ENCODE measurements at regions not wholly inside any gene's neighbourhood (a gene's known extent, or its start where the extent isn't known, plus 50 kb on each side); places are given as distances from the start of the nearest gene placed in this dataset.

- TF ChIP-seq CTCF (IDR thresholded peaks at IDR 0.05): no peak
- Histone ChIP-seq H3K36me3 (no peaks in the 10 kb centered on the region), H3K27ac (no peak overlapping the region), H3K9ac (ENCODE audit: low read depth in 2 of 2, low read length in 2 of 2) (no peak overlapping the region), H3K9me3 (no peaks in the 10 kb centered on the region), H3K4me3 (no peak overlapping the region), H3K27me3 (no peaks in the 10 kb centered on the region), H3K4me1 (no peaks in the 10 kb centered on the region)
- no peak for DNase-seq
- intact Hi-C loops (cut with DNase I): no loop called here
These were observed 130.4 kb downstream of the DHX15 start for GRCh38 chr4:24453951-24454350.

GRCh38 chr4:24451870-24452269, 132.5 kb downstream of the DHX15 start:
- Histone ChIP-seq H3K4me1 (no peaks in the 10 kb centered on the region), H3K9ac (ENCODE audit: low read depth in 2 of 2, low read length in 2 of 2) (no peak overlapping the region), H3K27ac (no peak overlapping the region), H3K9me3 (no peaks in the 10 kb centered on the region), H3K4me3 (no peak overlapping the region), H3K27me3 (no peaks in the 10 kb centered on the region), H3K36me3 (no peaks in the 10 kb centered on the region)
- intact Hi-C loops (cut with DNase I): no loop called here
- no peak for TF ChIP-seq CTCF (IDR thresholded peaks at IDR 0.05)
- DNase-seq: no peak

GRCh38 chr4:24443200-24443599, 141.2 kb downstream of the DHX15 start:
- DNase-seq: no peak
- H3K27ac ChIP-seq: no peak overlapping the region
- H3K4me1 ChIP-seq: no peaks in the 10 kb centered on the region
- no peak overlapping the region for H3K4me3 ChIP-seq
- TF ChIP-seq CTCF (IDR thresholded peaks at IDR 0.05): no peak
- H3K9me3 ChIP-seq: no peaks in the 10 kb centered on the region
- intact Hi-C loops (cut with DNase I): no loop called here
- no peak overlapping the region for H3K9ac ChIP-seq (ENCODE audit: low read depth in 2 of 2, low read length in 2 of 2)
- H3K27me3 ChIP-seq: no peaks in the 10 kb centered on the region
- H3K36me3 ChIP-seq: no peaks in the 10 kb centered on the region

- no peak for DNase-seq
- Histone ChIP-seq H3K4me3 (no peak overlapping the region), H3K27me3 (no peaks in the 10 kb centered on the region), H3K9me3 (no peaks in the 10 kb centered on the region), H3K36me3 (no peaks in the 10 kb centered on the region), H3K9ac (ENCODE audit: low read depth in 2 of 2, low read length in 2 of 2) (no peak overlapping the region), H3K27ac (no peak overlapping the region), H3K4me1 (no peaks in the 10 kb centered on the region)
- no peak for TF ChIP-seq CTCF (IDR thresholded peaks at IDR 0.05)
- intact Hi-C loops (cut with DNase I): no loop called here
These were observed 143.6 kb downstream of the DHX15 start for GRCh38 chr4:24440765-24441164.

- H3K27me3 ChIP-seq: no peaks in the 10 kb centered on the region
- H3K9ac ChIP-seq (ENCODE audit: low read depth in 2 of 2, low read length in 2 of 2): no peak overlapping the region
- H3K4me1 ChIP-seq: no peaks in the 10 kb centered on the region
- H3K27ac ChIP-seq: no peak overlapping the region
- H3K36me3 ChIP-seq: no peaks in the 10 kb centered on the region
- H3K9me3 ChIP-seq: no peaks in the 10 kb centered on the region
- DNase-seq: no peak
- H3K4me3 ChIP-seq: no peak overlapping the region
- no peak for TF ChIP-seq CTCF (IDR thresholded peaks at IDR 0.05)
- intact Hi-C loops (cut with DNase I): no loop called here
These were observed 150.1 kb downstream of the DHX15 start for GRCh38 chr4:24434241-24434640.

All from colonic mucosa (tissue), 4 donors.